RWPE1 (cell line): ENCODE measurements at regions not wholly inside any gene's neighbourhood (a gene's known extent, or its start where the extent isn't known, plus 50 kb on each side); places are given as distances from the start of the nearest gene placed in this dataset.

Experiments
- CTCF ChIA-PET: fragments of 350-600 bp; sonication (Branson Sonifier 250); formaldehyde crosslinking; extraction: SDS; loops from one replicate; lab custom pipeline; 2021; lab: Yijun Ruan, JAX
- POLR2A ChIA-PET: fragments of 400-600 bp; formaldehyde crosslinking; extraction: SDS; loops from one replicate; lab custom pipeline; 2020; ENCODE audit warnings: antibody characterized with exemption; ENCODE audit not compliant: low non-redundant PET; lab: Yijun Ruan, JAX
- DNase-seq: peaks from one replicate; pipeline ENCODE4 v3.0.0; 2012; ENCODE audit warnings: low spot score
- H3K27ac ChIP-seq: fragments of 450-650 bp; 2 replicates; pipeline ENCODE4 v1.5.1; 2017
- TF ChIP-seq, protein P1 (sequence below): fragments of 450-650 bp; conservative IDR thresholded peaks from 2 replicates; pipeline ENCODE4 v1.5.1; 2017; ENCODE audit warnings: low read depth, mild to moderate bottlenecking

- TF ChIP-seq, protein P1, sequence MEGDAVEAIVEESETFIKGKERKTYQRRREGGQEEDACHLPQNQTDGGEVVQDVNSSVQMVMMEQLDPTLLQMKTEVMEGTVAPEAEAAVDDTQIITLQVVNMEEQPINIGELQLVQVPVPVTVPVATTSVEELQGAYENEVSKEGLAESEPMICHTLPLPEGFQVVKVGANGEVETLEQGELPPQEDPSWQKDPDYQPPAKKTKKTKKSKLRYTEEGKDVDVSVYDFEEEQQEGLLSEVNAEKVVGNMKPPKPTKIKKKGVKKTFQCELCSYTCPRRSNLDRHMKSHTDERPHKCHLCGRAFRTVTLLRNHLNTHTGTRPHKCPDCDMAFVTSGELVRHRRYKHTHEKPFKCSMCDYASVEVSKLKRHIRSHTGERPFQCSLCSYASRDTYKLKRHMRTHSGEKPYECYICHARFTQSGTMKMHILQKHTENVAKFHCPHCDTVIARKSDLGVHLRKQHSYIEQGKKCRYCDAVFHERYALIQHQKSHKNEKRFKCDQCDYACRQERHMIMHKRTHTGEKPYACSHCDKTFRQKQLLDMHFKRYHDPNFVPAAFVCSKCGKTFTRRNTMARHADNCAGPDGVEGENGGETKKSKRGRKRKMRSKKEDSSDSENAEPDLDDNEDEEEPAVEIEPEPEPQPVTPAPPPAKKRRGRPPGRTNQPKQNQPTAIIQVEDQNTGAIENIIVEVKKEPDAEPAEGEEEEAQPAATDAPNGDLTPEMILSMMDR: no peak
- ChIA-PET POLR2A (no interaction called here), CTCF (no interaction called here)
- H3K27ac ChIP-seq: no peak overlapping the region
- no peak for DNase-seq
Measured at GRCh38 chr13:103953859-103954258, 887.6 kb upstream of the SLC10A2 start.

DNA sequence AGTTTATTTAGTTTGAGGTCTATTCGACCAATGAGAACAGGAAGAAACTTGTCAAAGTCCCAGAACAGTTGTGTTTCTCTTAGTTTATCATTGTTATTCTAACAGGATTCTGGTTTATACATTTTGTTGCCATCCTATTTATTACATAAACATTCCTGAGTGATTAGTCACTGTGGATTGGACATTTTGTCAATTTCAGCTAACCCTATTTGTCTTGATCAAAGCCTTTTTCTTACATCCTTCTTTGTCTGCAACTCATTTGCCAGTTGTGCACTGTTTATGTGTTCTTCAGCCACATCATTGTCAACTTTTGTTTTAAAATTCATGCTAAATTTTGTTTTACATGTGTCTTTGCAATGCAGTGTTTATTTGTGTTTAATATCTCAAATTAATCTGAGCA is 886.0 kb upstream of the SLC10A2 start:
- H3K27ac ChIP-seq: no peak overlapping the region
- ChIA-PET POLR2A (no interaction called here), CTCF (no interaction called here)
- no peak for DNase-seq
- TF ChIP-seq, protein P1: no peak

DNA sequence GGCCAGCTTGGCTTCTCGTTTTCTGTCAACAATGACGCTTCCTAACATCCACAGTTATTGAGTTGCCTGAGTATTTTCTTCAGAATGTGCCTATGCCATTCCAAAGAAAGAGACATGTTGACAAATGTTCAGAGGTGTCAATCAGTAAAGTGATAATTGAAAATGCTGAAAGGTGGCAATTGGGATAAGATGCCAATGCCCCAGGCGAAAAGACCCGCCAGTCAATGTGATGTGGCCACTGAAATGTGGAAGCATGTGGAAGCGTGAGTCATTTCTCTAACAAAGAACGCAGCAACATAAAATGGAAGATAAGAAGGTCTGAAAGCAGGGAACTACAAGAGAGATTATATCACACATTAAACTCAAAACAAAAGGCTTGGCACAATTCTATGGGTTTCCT is 882.2 kb upstream of the SLC10A2 start:
- ChIA-PET CTCF (no interaction called here), POLR2A (no interaction called here)
- no peak overlapping the region for H3K27ac ChIP-seq
- DNase-seq: no peak
- TF ChIP-seq, protein P1: no peak

GRCh38 chr13:103945836-103946235 is 879.6 kb upstream of the SLC10A2 start:
- no peak overlapping the region for H3K27ac ChIP-seq
- POLR2A ChIA-PET: no interaction called here
- CTCF ChIA-PET: interaction anchor here (0.6 kb wide), 1 partner anchor 9 kb away, joined by 4 read pairs; no protein-coding TSS in a partner anchor
- DNase-seq: no peak
- TF ChIP-seq, protein P1: no peak

DNA sequence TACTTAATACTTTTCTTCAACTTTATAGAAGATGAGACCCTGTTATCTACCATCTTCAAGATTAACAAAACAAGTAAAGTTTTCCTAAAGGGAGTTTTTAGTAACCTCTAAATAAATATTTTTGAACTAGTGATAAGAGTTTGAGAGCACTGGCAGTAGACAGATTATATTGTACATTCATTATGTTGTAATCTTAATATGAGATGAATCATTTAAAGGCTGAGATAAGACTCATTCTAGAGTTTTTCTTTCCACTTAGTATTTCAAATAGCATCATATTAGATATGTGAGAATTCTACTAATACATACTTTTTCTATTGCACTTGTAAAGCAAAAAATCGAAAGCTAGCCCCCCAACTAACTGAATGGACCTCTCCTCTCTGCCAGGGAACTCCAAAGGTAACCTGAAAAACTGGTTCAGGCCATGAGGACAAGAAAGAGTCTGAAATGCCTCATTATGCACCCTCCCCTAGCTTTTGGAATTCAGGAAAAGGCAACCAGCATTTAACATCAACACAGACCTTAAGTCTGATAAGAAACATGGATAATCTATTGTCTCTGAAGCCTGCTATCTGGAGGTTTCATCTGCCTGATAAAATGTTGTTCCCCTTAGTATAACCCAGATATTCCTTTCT is 875.4 kb upstream of the SLC10A2 start:
- TF ChIP-seq, protein P1: no peak
- ChIA-PET POLR2A (no interaction called here), CTCF (no interaction called here)
- no peak overlapping the region for H3K27ac ChIP-seq
- DNase-seq: no peak

- CTCF ChIA-PET: no interaction called here
- DNase-seq: no peak
Measured at GRCh38 chr13:103935117-103935516, 868.9 kb upstream of the SLC10A2 start.

More at GRCh38 chr13:103935117-103935516, 868.9 kb upstream of the SLC10A2 start:
- POLR2A ChIA-PET: no interaction called here
- H3K27ac ChIP-seq: no peak overlapping the region
- TF ChIP-seq, protein P1: no peak
